ENCODE measurements at regions not wholly inside any gene's neighbourhood (a gene's known extent, or its start where the extent isn't known, plus 50 kb on each side); places are given as distances from the start of the nearest gene placed in this dataset.

GRCh38 chr18:71209944-71210343 is 921.1 kb downstream of the SOCS6 start:
- H3K4me3 ChIP-seq (ENCODE audit: low read depth, low read length): no peak overlapping the region
- no peak for DNase-seq (ENCODE audit: low read depth)
- no peak for TF ChIP-seq MAX (IDR thresholded peaks at IDR 0.05; ENCODE audit: low read depth, low read length)
- TF ChIP-seq MYC (IDR thresholded peaks at IDR 0.05; ENCODE audit: low read depth, low read length): no peak
- TF ChIP-seq CTCF (IDR thresholded peaks at IDR 0.05; ENCODE audit: low read depth, low read length): no peak
- no peak for TF ChIP-seq POLR2A (IDR thresholded peaks at IDR 0.05; ENCODE audit: extremely low read depth, insufficient read length)

GRCh38 chr18:71194438-71194837 is 905.6 kb downstream of the SOCS6 start:
- H3K4me3 ChIP-seq (ENCODE audit: low read depth, low read length): no peak overlapping the region
- no peak for DNase-seq (ENCODE audit: low read depth)
- TF ChIP-seq MAX (IDR thresholded peaks at IDR 0.05; ENCODE audit: low read depth, low read length): no peak
- no peak for TF ChIP-seq CTCF (IDR thresholded peaks at IDR 0.05; ENCODE audit: low read depth, low read length)
- TF ChIP-seq POLR2A (IDR thresholded peaks at IDR 0.05; ENCODE audit: extremely low read depth, insufficient read length): no peak
- TF ChIP-seq MYC (IDR thresholded peaks at IDR 0.05; ENCODE audit: low read depth, low read length): no peak

GRCh38 chr18:71189581-71189980 is 900.7 kb downstream of the SOCS6 start:
- DNase-seq (ENCODE audit: low read depth): no peak
- TF ChIP-seq CTCF (IDR thresholded peaks at IDR 0.05; ENCODE audit: low read depth, low read length) (no peak), MAX (IDR thresholded peaks at IDR 0.05; ENCODE audit: low read depth, low read length) (no peak), MYC (IDR thresholded peaks at IDR 0.05; ENCODE audit: low read depth, low read length) (no peak), POLR2A (IDR thresholded peaks at IDR 0.05; ENCODE audit: extremely low read depth, insufficient read length) (no peak)
- H3K4me3 ChIP-seq (ENCODE audit: low read depth, low read length): no peak overlapping the region

GRCh38 chr18:71168557-71169145 is 879.8 kb downstream of the SOCS6 start:
- H3K4me3 ChIP-seq (ENCODE audit: low read depth, low read length): no peak overlapping the region
- no peak for DNase-seq (ENCODE audit: low read depth)
- TF ChIP-seq CTCF (IDR thresholded peaks at IDR 0.05; ENCODE audit: low read depth, low read length) (no peak), MAX (IDR thresholded peaks at IDR 0.05; ENCODE audit: low read depth, low read length) (no peak), MYC (IDR thresholded peaks at IDR 0.05; ENCODE audit: low read depth, low read length) (no peak), POLR2A (IDR thresholded peaks at IDR 0.05; ENCODE audit: extremely low read depth, insufficient read length) (no peak)

- TF ChIP-seq MAX (IDR thresholded peaks at IDR 0.05; ENCODE audit: low read depth, low read length) (no peak), CTCF (IDR thresholded peaks at IDR 0.05; ENCODE audit: low read depth, low read length) (no peak), POLR2A (IDR thresholded peaks at IDR 0.05; ENCODE audit: extremely low read depth, insufficient read length) (no peak), MYC (IDR thresholded peaks at IDR 0.05; ENCODE audit: low read depth, low read length) (no peak)
- no peak overlapping the region for H3K4me3 ChIP-seq (ENCODE audit: low read depth, low read length)
- DNase-seq (ENCODE audit: low read depth): no peak
Measured at GRCh38 chr18:71136487-71136886, 847.6 kb downstream of the SOCS6 start.

All from NB4 (cell line).